Stimulated activated CD8-positive, alpha-beta memory T cell treated with anti-CD3 and anti-CD28 coated beads, Interleukin-15, amount 100 ng/mL, for 4 hours (primary cell): ENCODE measurements at regions not wholly inside any gene's neighbourhood (a gene's known extent, or its start where the extent isn't known, plus 50 kb on each side); places are given as distances from the start of the nearest gene placed in this dataset.
"Not testable (repeated sequence)": the region's sequence is repeated elsewhere in the genome, so short reads cannot be mapped to it uniquely, and the experiment has no call there.

Experiments used
- DNase-seq, 2 donors: peaks; one replicate each; pipeline ENCODE4 v3.0.0-alpha.2; 2020; ENCODE audit warnings: low read depth in 2 of 2

- not testable (repeated sequence) for DNase-seq
Measured at GRCh38 chrY:7588176-7588575, 676.6 kb upstream of the AMELY start.

GRCh38 chrY:7562541-7562940 is 651.0 kb upstream of the AMELY start:
- no peak for DNase-seq

GRCh38 chrY:7557675-7558074 is 646.1 kb upstream of the AMELY start:
- DNase-seq = no peak

GRCh38 chrY:7555006-7555405 is 643.5 kb upstream of the AMELY start:
- DNase-seq = no peak

- DNase-seq = no peak
Measured at GRCh38 chrY:7545060-7545459, 633.5 kb upstream of the AMELY start.

- no peak for DNase-seq
Measured at GRCh38 chrY:7544172-7544770, 632.7 kb upstream of the AMELY start.

- DNase-seq = no peak
Measured at GRCh38 chrY:7543506-7543905, 632.0 kb upstream of the AMELY start.

GRCh38 chrY:7542256-7542858 is 630.8 kb upstream of the AMELY start:
- no peak for DNase-seq

GRCh38 chrY:7529396-7529795 is 617.8 kb upstream of the AMELY start:
- no peak for DNase-seq

- DNase-seq = not testable (repeated sequence)
Measured at GRCh38 chrY:7527568-7527967, 616.0 kb upstream of the AMELY start.

GRCh38 chrY:7518387-7518786 is 606.8 kb upstream of the AMELY start:
- DNase-seq = no peak

GRCh38 chrY:7516268-7516667 is 604.7 kb upstream of the AMELY start:
- DNase-seq = no peak

- no peak for DNase-seq
Measured at GRCh38 chrY:7515812-7516211, 604.3 kb upstream of the AMELY start.

GRCh38 chrY:7502896-7503295 is 591.3 kb upstream of the AMELY start:
- DNase-seq = no peak

- no peak for DNase-seq
Measured at GRCh38 chrY:7501236-7501635, 589.7 kb upstream of the AMELY start.

- DNase-seq = no peak
Measured at GRCh38 chrY:7496001-7496400, 584.4 kb upstream of the AMELY start.

GRCh38 chrY:7484455-7485285 is 573.1 kb upstream of the AMELY start:
- DNase-seq = not testable (repeated sequence)

GRCh38 chrY:7471976-7472375 is 560.4 kb upstream of the AMELY start:
- DNase-seq = no peak

- DNase-seq = no peak
Measured at GRCh38 chrY:7470037-7470436, 558.5 kb upstream of the AMELY start.

GRCh38 chrY:7468951-7469745 is 557.6 kb upstream of the AMELY start:
- no peak for DNase-seq

- no peak for DNase-seq
Measured at GRCh38 chrY:7467796-7468520, 556.4 kb upstream of the AMELY start.
